DMS 273 (cell line): ENCODE measurements at regions not wholly inside any gene's neighbourhood (a gene's known extent, or its start where the extent isn't known, plus 50 kb on each side); places are given as distances from the start of the nearest gene placed in this dataset.

Experiments used
- DNase-seq: peaks from one replicate; lab custom pipeline; 2025; ENCODE audit not compliant: unreplicated experiment; lab: John Stamatoyannopoulos, UW

DNA sequence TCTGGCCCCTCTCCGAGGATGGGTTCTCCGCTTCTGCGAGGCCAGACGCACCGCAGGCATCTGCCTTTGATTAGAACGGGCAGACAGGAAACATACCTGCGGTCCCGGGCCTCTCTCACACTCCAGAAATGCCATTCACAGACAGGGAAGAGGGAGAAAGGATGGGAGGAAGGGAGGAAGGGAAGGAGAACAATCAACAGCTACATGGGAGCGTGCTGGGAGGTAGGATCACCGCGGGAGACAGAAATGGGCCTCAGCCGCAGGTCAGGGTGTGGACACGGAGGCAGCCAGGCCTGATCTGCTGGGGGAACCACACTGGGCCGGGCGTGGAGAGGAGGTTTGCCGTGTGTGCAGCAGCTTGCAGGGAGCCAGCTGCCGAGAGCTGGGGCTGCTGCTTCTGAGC is 90.7 kb upstream of the RGMA start:
- DNase-seq = no peak

DNA sequence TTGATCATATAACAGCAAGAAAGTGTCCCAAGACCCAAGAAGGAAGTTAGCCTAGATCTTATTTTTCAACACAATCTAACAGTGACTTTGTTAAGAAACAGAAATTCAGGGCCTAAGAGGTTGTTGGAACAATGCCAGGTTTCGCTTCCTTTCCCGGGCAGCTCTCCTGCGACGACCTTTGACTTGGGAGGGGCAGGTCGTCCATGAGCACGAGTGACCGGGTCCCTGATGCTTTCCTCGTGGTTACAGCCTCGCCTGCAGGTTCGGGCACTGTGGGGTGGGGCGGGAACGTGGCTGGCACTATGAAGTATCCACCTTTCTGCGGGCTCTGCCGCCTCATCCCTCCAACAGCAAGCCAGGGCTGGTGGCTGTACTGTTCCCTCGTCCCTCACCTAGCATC is 90.1 kb upstream of the RGMA start:
- DNase-seq = no peak

DNA sequence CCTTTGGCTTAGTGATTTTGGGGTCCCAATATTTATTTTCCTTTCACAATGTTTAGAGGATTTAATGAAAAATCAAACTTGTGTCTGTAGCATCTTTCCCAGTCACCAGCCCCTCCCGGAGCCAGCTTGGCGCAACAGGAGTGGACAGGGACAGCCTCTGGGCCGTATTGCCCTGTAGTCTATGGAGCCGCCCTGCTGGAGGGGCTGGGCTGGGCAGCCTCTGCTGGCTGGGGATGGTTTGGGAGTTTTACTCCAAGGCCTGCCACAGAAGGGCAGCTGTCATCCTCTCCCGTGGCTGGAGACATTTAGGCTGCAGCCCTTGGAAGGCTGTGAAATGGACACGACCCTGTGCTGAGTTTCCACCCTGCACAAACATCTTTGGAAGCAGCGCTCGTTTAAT is 89.4 kb upstream of the RGMA start:
- no peak for DNase-seq

DNA sequence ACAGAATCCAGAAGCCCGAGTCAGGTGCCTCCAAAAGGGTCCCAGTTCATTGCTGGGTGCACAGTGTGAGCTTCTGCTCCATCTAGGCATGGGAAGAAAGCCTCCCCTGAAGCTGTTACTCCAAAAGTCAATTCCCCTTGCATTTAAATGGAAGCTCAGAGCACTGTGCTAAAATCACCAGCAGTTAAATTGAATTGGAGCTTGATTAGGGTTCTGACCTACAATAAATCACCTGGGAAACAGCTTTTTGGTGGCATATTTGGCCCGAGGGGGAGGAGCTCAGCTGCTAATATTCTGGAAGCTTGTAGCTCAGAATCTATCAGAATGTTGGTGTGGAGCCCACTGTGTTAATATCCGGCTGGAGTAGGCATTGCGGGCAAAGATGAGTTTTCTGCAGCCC is 87.1 kb upstream of the RGMA start:
- no peak for DNase-seq

DNA sequence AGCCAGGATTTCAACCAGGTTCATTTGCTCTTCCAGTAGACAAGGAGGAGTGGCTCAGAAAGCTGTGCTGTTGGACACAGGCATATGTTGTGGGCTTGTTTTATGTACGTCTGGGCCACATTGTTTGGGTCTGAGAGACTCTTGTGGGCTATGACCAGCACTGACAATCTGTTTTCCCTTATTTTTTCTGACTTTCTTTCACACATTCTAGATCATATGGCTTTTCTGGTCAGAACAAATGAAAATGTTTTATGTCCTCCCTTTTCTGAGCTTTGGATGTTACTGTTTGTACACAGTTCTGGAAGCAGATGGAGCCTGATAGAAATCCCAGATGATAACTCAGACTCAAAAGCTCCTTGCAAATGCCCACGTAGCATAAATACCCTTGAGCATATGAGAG is 85.8 kb upstream of the RGMA start:
- DNase-seq = no peak

DNA sequence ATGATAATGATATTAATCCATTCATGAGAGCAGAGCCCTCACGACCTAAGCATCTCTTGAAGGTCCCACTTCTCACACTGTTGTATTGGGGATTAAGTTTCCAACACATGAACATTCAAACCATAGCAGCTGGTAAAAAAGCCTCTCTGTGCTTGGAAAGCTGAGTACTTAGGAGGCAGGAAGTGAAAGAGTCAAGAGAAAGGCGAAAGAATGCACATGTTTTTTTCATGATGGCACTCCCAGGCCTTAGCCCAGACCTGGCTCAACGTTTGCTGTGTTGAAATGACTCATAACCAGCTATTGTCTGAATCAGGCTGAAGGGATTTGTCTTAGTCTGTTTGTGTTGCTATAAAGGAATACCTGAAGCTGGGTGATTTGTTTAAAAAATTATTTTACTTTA is 84.4 kb upstream of the RGMA start:
- no peak for DNase-seq

DNA sequence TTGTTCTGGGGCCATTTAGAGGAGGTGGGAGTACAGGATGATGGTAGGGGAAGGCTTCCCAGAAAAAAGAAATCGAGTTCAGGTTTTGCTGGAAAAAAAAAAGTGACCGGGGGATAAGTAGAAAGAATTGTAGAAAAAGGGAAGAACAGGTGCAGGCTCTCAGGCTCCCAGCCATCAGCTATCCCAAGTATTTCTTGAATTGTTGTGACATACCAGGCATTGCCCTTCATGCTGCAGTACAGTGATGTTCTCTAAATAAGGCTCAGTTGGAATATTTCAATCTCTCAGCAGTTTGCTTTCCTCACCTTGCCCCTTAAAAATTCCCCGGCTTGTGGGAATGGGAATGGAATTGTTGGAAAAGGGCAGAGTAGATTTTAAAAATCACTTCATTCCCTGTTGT is 82.5 kb upstream of the RGMA start:
- DNase-seq = no peak

DNA sequence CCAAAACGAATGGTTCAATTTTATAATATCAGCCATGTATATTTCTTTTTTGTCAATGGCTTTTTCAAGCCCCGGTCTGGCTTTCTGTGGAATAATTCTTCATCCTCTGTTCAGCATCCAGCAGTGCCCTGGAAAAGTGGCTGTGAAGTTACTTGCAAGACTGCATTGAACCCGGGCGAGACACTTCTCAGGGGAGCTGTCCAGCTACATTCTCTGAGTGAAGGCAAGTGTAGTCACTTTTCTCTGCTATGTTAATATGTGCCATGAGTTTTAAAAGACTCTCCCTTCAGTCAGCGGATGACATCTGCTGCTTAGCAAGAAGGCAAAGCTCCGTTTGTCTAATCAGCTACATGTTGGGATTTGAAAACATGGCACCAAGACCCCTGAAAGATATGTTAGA is 81.3 kb upstream of the RGMA start:
- DNase-seq = no peak

DNA sequence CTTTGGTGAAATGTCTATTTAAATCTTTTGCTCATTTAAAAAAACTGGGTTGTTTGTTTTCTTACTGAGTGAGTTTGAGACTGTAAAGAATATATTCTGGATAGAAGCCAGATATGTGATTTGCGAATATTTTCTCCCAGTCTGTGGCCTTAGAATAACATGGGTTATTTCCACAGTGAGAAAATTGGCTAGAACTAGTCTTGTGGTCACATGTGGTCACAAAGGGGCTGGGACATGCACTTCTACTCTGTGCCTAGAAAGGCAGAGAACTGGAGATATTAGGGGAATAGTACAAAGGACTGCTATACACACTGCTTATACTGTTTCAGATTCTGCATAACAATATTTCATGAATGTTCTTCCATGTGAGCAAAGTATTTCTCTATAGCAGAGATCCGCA is 79.9 kb upstream of the RGMA start:
- no peak for DNase-seq

DNA sequence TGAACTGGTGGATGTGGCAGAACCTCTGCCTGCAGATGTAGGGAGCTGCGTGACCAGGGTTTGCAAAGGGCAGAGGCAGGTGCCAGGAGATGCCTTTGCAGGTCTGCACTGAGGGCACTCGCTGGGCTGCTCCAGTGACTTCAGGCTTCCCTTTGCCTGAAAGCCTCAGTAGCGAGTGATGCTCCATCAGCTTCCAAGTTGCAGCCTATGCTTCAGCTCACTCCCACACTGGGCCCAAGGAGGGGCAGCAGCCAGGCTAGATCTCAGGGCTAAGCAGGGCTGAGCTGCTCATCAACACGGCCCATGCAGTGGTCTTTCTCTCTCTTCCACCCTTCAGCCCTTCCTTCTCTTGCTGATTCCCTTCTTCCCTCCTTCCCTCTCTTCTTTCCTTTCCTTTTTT is 78.3 kb upstream of the RGMA start:
- no peak for DNase-seq

DNA sequence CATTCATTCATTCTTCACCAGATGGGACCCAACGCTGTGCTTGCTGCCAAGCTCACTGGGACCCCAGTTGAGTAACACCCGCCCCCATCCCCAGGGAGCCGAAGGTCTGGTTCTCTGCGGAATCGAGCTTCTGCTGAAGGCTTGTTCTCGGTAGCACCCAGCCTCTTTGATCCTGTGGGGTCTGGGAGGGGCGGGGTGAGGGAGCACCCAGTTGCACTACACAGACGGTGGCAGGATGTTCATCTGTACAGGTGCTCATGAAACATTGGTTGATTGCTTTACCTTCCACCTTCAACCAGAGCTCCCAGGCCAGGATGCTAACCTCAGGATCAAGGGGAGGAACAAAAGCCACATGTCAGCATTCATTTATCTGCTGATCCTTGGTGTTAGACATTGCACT is 77.7 kb upstream of the RGMA start:
- no peak for DNase-seq

DNA sequence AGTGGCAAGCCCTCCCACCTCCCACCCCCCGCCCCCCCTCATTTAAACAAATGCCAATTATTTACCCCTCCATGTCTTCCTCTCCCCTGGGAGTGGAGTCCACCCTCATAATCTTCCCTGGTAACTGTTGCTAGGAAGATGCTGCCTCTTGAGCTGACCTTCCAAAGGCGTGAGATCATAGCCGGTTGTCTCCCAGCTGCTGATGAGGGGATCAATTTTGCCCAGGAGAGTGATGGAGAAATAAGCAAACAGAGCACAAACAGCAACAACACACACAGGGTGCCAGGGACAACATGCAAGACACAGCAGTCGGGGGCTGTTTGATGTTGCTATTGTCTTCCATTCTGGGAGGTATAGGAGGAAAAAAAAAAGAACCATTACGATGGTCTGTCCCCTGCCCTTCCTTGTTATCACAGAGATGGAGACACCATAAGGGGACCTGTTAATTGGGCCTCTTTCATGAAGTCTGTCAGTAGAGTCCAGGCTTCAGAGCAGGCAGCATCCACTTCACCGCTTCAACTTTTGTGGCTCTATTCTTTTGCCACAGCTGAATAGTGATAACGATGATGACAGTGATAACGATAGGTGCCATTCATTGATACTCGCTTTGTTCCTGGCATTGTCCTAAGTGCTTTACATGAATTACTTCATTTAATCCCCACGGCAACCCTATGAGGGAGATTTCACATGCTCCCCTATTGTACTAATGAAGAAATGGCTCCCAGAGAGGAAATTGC is 76.9 kb upstream of the RGMA start:
- DNase-seq = no peak

DNA sequence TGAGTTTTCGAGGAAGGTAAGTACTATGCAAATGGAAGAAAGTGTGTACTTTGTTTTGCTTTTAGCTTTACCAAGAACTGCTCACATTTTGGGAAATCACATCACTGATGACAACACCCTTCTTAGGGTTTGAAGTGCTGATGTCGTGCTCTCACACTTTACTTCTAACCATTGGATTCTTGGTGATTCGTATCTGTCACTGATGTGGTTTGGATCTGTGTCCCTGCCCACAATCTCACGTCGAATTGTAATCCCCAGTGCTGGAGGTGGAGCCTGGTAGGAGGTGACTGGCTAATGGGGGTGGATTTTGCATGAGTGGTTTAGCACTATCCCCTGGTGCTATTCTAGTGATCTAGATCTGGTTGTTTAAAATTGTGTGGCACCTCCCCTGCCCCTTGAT is 75.4 kb upstream of the RGMA start:
- DNase-seq = no peak

DNA sequence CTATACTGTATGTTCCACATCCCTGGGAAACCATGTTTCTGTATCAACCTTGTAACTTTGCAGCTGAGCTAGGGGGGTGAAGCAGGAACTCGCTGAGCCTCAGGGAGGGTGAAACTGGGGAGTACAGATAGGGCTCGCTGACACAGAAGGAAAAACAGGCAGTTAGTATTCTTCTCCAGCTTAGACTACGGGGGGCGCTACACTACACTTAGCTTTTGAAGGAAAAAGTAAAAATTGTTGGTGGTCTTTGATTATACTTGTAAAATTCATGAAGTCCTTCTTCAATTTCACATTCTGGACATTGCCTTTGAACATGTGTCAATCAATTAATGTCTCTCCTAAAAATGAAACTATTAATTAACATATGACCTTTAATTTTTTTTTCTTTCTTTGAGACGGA is 73.5 kb upstream of the RGMA start:
- DNase-seq = no peak

DNA sequence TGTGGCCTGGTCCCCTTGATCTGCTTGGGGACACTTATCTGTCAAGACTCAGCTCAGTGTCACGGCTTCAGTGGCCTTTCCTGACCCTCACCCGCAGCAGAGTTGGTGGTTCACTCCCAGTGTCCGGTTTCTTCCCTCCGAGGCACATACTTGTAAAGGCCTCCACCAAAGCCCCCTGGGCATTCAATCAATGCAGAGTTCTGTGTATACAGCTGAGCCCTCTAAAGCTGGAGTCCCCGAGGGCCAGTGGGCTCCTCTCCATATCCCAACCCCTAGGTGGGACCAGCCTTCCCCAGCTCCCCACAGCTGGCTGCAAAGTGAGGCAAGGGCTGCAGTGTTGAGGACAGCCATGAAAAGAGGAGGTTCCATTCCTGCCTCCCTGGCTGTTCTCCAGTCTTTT is 70.9 kb upstream of the RGMA start:
- DNase-seq = no peak

DNA sequence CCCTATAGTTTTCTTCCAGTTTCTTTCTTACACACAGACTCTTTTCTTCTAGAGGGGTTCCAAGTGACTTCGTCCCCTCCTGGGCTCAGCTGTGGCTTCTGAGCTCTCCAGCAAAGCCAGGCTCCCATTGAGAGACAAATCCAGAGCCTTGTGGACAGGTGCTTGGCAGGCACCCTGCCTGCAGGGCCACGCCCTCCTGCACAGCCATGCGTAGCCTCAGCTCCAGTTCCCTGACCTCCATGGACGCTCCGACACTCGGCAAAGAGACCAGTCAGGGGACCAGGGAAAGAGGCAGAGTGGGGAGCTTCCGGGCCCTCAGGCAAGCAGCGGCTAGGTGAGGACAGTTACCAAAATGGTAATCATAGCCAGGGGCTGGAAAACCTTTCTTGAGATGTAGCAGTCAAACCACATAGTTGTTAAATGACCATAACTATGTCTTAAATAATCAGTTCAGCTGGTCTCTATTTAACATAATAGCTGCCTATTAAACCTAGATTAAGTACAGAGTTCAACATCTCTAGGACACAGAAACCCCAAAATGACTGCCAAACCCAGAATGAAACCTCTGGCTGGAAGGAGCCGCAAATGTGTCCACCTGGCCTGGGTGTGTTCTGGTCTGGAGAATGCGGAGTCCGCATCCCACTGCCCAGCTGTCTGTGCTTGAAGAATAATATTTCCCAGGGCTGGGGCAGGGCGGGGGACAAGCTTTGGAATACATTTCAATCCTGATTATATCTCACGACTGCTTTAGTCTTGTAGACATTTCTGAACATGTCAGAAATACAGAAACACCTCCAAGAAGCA is 69.3 kb upstream of the RGMA start:
- DNase-seq = no peak

DNA sequence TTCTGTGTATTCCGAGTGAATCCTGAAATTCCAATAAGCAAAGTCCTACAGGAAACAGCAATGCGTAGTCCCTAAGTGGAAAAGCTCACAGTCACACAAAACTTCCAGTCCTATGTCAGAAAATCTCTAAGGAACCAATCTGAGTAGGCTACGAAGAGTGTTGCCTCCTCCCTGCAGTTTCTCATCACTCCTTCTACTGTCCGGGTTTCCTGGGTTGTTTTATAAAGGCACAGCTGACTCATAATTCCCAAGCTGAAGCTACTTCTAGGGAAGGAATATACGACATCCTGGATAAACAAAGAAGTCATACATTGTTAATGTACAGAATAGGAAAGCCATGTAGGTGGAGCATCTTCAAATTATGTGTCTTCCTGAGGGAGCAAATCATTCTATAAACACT is 65.7 kb upstream of the RGMA start:
- DNase-seq = no peak

DNA sequence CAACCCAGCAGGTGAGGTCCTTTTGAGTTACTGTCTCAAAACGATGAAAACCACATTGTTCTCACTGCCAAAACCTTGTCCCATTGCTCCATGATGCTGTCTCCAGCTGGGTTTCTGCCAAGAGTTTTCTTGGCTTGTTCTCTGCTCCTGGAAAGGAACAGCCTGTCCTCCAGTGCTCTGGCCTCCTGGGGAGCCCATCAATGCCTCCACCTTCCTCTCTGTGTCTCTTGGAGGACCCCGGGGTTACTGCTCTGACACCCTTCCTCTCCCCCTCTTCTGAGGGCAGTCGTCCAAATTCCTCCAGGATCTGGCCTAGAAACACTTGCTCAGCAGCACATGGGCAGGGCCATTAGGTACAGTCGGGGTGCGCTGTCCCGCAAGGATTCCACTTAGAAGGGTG is 63.9 kb upstream of the RGMA start:
- peak; percentile 6 for DNase-seq

DNA sequence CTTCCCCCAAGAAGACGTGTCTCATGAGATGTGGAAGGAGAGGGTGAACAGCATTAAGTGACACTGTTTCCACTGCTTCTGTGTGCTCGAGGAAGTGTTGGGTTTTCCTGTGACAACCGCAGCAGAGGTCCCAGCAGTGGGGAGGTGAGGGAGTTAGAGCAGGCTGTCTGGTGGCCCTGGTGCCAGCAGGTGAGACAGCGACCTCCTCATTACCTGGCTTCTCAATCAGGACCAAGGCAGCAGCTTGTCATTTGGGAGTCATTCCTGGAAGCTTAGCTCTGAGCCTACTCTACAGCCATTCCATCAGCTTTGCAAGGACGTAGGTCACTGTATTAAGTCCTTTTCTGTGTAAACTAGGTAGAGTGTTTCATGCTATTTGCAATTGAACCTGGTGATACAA is 63.3 kb upstream of the RGMA start:
- DNase-seq = no peak

DNA sequence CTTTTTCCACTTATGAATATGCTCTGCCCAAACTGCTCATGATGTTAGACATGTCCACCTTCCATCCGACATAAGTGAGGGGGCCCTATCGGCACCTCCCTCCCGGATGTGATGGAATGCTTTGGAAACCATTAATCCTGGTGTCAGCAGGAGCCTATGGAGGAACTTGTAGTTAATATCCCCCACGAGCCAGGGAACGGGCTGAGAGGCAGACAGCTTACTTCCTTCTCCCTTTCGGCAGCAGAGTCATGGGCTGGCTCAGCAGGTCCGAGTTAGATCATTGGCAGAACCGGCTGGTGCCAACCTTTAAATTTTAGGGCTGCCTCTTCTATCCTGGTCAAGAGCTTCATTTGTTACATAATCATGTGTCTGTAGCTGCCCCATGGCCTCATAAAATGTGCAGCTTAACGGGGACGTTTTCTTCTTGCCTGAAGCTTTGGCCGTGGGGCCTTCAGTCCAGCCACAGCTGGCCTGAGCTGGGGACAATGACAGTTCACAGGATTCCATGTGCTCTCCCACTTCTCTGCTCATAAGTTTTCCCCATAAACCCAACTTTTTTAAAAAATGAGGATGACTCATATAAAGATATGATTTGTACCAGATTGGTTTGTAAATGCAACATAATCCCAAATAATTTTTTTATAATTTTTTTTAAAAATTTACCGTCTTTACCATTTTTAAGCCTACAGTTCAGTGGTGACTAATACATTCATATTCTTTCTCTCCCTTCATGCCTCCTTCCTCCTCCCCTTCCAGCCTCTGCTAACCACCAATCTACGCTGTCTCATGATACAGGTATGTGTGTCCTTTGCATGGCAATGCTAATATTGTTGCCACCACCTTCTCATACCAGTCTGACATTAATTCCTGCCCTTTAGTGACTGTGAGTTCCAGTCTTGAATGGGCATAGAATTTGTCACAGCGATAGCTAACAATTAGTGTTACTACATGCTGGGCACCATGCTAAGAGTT is 62.2 kb upstream of the RGMA start:
- no peak for DNase-seq

DNA sequence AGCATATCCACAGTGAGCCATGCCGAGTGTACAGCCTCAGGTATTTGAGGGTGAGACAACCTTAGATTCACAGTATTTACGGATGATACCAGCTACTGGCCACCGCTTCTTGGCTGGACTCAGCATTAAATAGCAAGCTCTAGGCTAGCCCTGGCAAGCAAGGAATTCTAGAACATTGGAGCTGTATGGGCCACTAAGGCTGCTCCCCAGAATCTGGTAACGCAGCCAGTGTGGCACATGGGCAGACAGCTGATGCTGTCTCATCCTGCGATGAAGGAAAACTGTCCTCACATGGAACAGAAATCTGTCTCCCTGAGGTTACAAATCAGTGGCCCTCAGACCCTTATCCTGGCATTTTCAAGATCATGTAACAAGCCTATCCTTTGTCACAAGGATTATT is 57.6 kb upstream of the RGMA start:
- no peak for DNase-seq

DNA sequence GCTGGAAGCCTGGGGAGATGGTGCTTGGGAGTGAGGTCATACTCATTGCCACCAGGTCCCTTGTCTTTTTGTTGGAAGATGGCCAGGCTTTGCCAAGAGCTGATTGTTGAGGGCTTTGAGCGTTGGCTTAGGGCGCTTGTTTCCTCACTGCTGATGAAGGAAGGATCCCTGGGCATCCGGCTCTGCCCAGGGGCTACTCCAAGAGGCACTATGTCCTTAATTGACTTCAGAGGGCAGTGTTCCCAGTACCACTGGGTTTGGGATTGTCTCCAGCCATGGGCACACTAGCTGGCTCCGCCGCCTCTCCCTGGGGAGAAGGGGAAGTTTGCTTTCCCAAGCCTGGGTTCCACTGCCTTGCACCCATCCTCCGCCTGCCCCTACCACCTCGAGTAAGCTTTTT is 57.2 kb upstream of the RGMA start:
- peak; percentile 18 for DNase-seq
